ENCODE measurements at regions not wholly inside any gene's neighbourhood (a gene's known extent, or its start where the extent isn't known, plus 50 kb on each side); places are given as distances from the start of the nearest gene placed in this dataset.

GRCh38 chr20:39110819-39111136 is 148.6 kb downstream of the DHX35 start:
- DNase-seq: no peak

GRCh38 chr20:39109933-39110818 is 148.0 kb downstream of the DHX35 start:
- DNase-seq: no peak

GRCh38 chr20:39108746-39109145 is 146.6 kb downstream of the DHX35 start:
- DNase-seq: no peak

GRCh38 chr20:39107741-39108140 is 145.6 kb downstream of the DHX35 start:
- DNase-seq: no peak

GRCh38 chr20:39106791-39107190 is 144.6 kb downstream of the DHX35 start:
- no peak for DNase-seq

- DNase-seq: no peak
Measured at GRCh38 chr20:39105551-39105950, 143.4 kb downstream of the DHX35 start.

GRCh38 chr20:39103732-39104131 is 141.6 kb downstream of the DHX35 start:
- no peak for DNase-seq

- no peak for DNase-seq
Measured at GRCh38 chr20:39103305-39103704, 141.2 kb downstream of the DHX35 start.

GRCh38 chr20:39101895-39102294 is 139.8 kb downstream of the DHX35 start:
- DNase-seq: no peak

- no peak for DNase-seq
Measured at GRCh38 chr20:39100691-39101090, 138.5 kb downstream of the DHX35 start.

- no peak for DNase-seq
Measured at GRCh38 chr20:39097889-39098288, 135.7 kb downstream of the DHX35 start.

GRCh38 chr20:39095870-39096269 is 133.7 kb downstream of the DHX35 start:
- no peak for DNase-seq

GRCh38 chr20:39094391-39094790 is 132.2 kb downstream of the DHX35 start:
- no peak for DNase-seq

- no peak for DNase-seq
Measured at GRCh38 chr20:39092733-39093410, 130.7 kb downstream of the DHX35 start.

GRCh38 chr20:39090906-39091305 is 128.8 kb downstream of the DHX35 start:
- no peak for DNase-seq

- DNase-seq: no peak
Measured at GRCh38 chr20:39089797-39090196, 127.7 kb downstream of the DHX35 start.
